H9 (cell line): ENCODE measurements at regions not wholly inside any gene's neighbourhood (a gene's known extent, or its start where the extent isn't known, plus 50 kb on each side); places are given as distances from the start of the nearest gene placed in this dataset.

Experiments used
- DNase-seq: peaks from one replicate; pipeline ENCODE4 v3.0.0-alpha.2; 2017
- H2AFZ ChIP-seq: one replicate; pipeline ENCODE4 v1.6.1; 2013; ENCODE audit warnings: mild to moderate bottlenecking, low read length, control low read depth, moderate library complexity
- H2AK5ac ChIP-seq: 2 replicates; pipeline ENCODE4 v1.6.1; 2013; ENCODE audit warnings: low read length, control low read depth, mixed read lengths; ENCODE audit not compliant: insufficient read length
- H2BK120ac ChIP-seq: one replicate; pipeline ENCODE4 v1.6.1; 2013; ENCODE audit warnings: low read depth, mild to moderate bottlenecking, low read length, control low read depth, inconsistent platforms; ENCODE audit not compliant: poor library complexity, severe bottlenecking
- H2BK12ac ChIP-seq: 2 replicates; pipeline ENCODE4 v1.6.1; 2013; ENCODE audit warnings: low read length, control low read depth, mixed read lengths, low read depth; ENCODE audit not compliant: insufficient read length
- H2BK15ac ChIP-seq: 2 replicates; pipeline ENCODE4 v1.6.1; 2013; ENCODE audit warnings: low read depth, low read length, control low read depth
- H2BK20ac ChIP-seq: one replicate; pipeline ENCODE4 v1.6.1; 2013; ENCODE audit warnings: low read depth, mild to moderate bottlenecking, low read length, control low read depth, inconsistent platforms; ENCODE audit not compliant: poor library complexity, severe bottlenecking
- H2BK5ac ChIP-seq: 2 replicates; pipeline ENCODE4 v1.6.1; 2013; ENCODE audit warnings: low read length, control low read depth, mixed read lengths; ENCODE audit not compliant: insufficient read length
- H3K14ac ChIP-seq: 2 replicates; pipeline ENCODE4 v1.6.1; 2013; ENCODE audit warnings: low read length, control low read depth; ENCODE audit not compliant: insufficient read depth
- H3K18ac ChIP-seq: 2 replicates; pipeline ENCODE4 v1.6.1; 2013; ENCODE audit warnings: low read depth, mild to moderate bottlenecking, mixed read lengths, low read length, control low read depth; ENCODE audit not compliant: insufficient read length
- H3K23ac ChIP-seq: 2 replicates; pipeline ENCODE4 v1.6.1; 2013; ENCODE audit warnings: low read length, control low read depth, mixed read lengths, low read depth; ENCODE audit not compliant: insufficient read length
- H3K23me2 ChIP-seq: 2 replicates; pipeline ENCODE4 v1.6.1; 2013; ENCODE audit warnings: low read depth, mild to moderate bottlenecking, mixed read lengths, low read length, control low read depth; ENCODE audit not compliant: insufficient read length, poor library complexity, severe bottlenecking
- H3K27ac ChIP-seq: 2 replicates; pipeline ENCODE4 v1.5.1; 2013; ENCODE audit warnings: low read length, control low read depth, mixed read lengths, low read depth; ENCODE audit not compliant: insufficient read length
- H3K27me3 ChIP-seq: 2 replicates; pipeline ENCODE4 v1.6.1; 2013; ENCODE audit warnings: low read length, control low read depth, inconsistent platforms; ENCODE audit not compliant: insufficient read depth
- H3K4ac ChIP-seq: 2 replicates; pipeline ENCODE4 v1.6.1; 2013; ENCODE audit warnings: low read depth, mild to moderate bottlenecking, control low read depth, inconsistent platforms, low read length, moderate library complexity
- H3K4me1 ChIP-seq: 2 replicates; pipeline ENCODE4 v1.6.1; 2013; ENCODE audit warnings: low read length, control low read depth, inconsistent platforms; ENCODE audit not compliant: insufficient read depth
- H3K4me2 ChIP-seq: 2 replicates; pipeline ENCODE4 v1.6.1; 2013; ENCODE audit warnings: low read length, control low read depth, mixed read lengths; ENCODE audit not compliant: insufficient read length, insufficient read depth
- H3K56ac ChIP-seq: 2 replicates; pipeline ENCODE4 v1.6.1; 2013; ENCODE audit warnings: low read depth, mild to moderate bottlenecking, mixed read lengths, low read length, control low read depth; ENCODE audit not compliant: insufficient read length
- H3K79me1 ChIP-seq: 2 replicates; pipeline ENCODE4 v1.6.1; 2013; ENCODE audit warnings: low read depth, mild to moderate bottlenecking, moderate library complexity, low read length, control low read depth, inconsistent platforms; ENCODE audit not compliant: insufficient read depth, poor library complexity, severe bottlenecking
- H3K79me2 ChIP-seq: 2 replicates; pipeline ENCODE4 v1.6.1; 2013; ENCODE audit warnings: low read length, control low read depth, inconsistent platforms; ENCODE audit not compliant: insufficient read depth
- H3K9ac ChIP-seq: 2 replicates; pipeline ENCODE4 v1.6.1; 2013; ENCODE audit warnings: low read length, control low read depth, mixed read lengths; ENCODE audit not compliant: insufficient read length; ENCODE audit errors: extremely low read depth
- H3K9me3 ChIP-seq: one replicate; pipeline ENCODE4 v1.6.1; 2013; ENCODE audit warnings: low read depth, low read length, inconsistent platforms; ENCODE audit not compliant: control insufficient read depth
- H3T11ph ChIP-seq: one replicate; pipeline ENCODE4 v1.6.1; 2013; ENCODE audit warnings: mild to moderate bottlenecking, low read length, control low read depth, inconsistent platforms
- H4K20me1 ChIP-seq: one replicate; pipeline ENCODE4 v1.6.1; 2013; ENCODE audit not compliant: control insufficient read depth, insufficient read length, insufficient read depth
- H4K5ac ChIP-seq: 2 replicates; pipeline ENCODE4 v1.6.1; 2013; ENCODE audit warnings: low read depth, mild to moderate bottlenecking, mixed read lengths, low read length, control low read depth; ENCODE audit not compliant: insufficient read length
- H4K8ac ChIP-seq: replicated peaks from 2 replicates; pipeline ENCODE4 v1.6.1; 2013; ENCODE audit warnings: low read length, control low read depth, mixed read lengths, low read depth; ENCODE audit not compliant: insufficient read length
- H4K91ac ChIP-seq: 2 replicates; pipeline ENCODE4 v1.6.1; 2013; ENCODE audit warnings: low read depth, mild to moderate bottlenecking, moderate library complexity, mixed read lengths, low read length, control low read depth; ENCODE audit not compliant: insufficient read length
- H3K27ac Mint-ChIP-seq, 3 experiments: 2 replicates in 2 of 3; 3 replicates in 1 of 3; pipeline ENCODE4 v1.8.0; 2020 to 2021; ENCODE audit warnings: mixed read lengths in 3 of 3, mild to moderate bottlenecking in 1 of 3, moderate library complexity in 1 of 3
- H3K27me3 Mint-ChIP-seq: 2 replicates; pipeline ENCODE4 v1.8.0; 2021; ENCODE audit warnings: low read depth, mild to moderate bottlenecking, moderate library complexity, mixed read lengths
- H3K36me3 Mint-ChIP-seq, 3 experiments: 2 replicates in 2 of 3; 3 replicates in 1 of 3; pipeline ENCODE4 v1.8.0; 2020 to 2021; ENCODE audit warnings: low read depth in 3 of 3, mixed read lengths in 3 of 3; ENCODE audit not compliant: insufficient read depth in 1 of 3
- H3K4me1 Mint-ChIP-seq, 2 experiments: 2 replicates each; pipeline ENCODE4 v1.8.0; 2020; ENCODE audit warnings: mixed read lengths in 2 of 2
- H3K4me3 Mint-ChIP-seq, 2 experiments: 2 replicates in 1 of 2; 3 replicates in 1 of 2; pipeline ENCODE4 v1.8.0; 2020 to 2021; ENCODE audit warnings: mild to moderate bottlenecking in 2 of 2, mixed read lengths in 2 of 2, moderate library complexity in 1 of 2
- H3K9me3 Mint-ChIP-seq, 2 experiments: 2 replicates in 1 of 2; 3 replicates in 1 of 2; pipeline ENCODE4 v1.8.0; 2020; ENCODE audit warnings: mild to moderate bottlenecking in 2 of 2, mixed read lengths in 2 of 2, moderate library complexity in 1 of 2
- CTCF ChIP-seq: fragments of 200-600 bp; sonication (generic); conservative IDR thresholded peaks from 3 replicates; pipeline ENCODE4 v1.8.0; 2021; ENCODE audit warnings: antibody characterized with exemption, mild to moderate bottlenecking
- WGBS: extraction: QIAGEN DNeasy Blood & Tissue Kit; methylation state at CpG from one replicate; pipeline ENCODE4 v1.1.7; 2013; ENCODE audit warnings: missing lambda C conversion rate, low lambda C conversion rate, mixed read lengths; ENCODE audit not compliant: insufficient read length; ENCODE audit errors: extremely low coverage; 5-methylcytosine and 5-hydroxymethylcytosine counted together

- no peak for DNase-seq
- H3K9me3 ChIP-seq: no peaks in the 10 kb centered on the region
- no peaks in the 10 kb centered on the region for H4K20me1 ChIP-seq
- no peak overlapping the region for H2BK15ac ChIP-seq
- H2BK12ac ChIP-seq: no peak overlapping the region
- H2BK20ac ChIP-seq: no peak overlapping the region
- H3K23ac ChIP-seq: no peak overlapping the region
- peaks cover 0 to 2% of the 10 kb centered on the region in 2 experiments; a peak in 2 of 5 replicates for H3K9me3 Mint-ChIP-seq
- no peak overlapping the region for H3K18ac ChIP-seq
- TF ChIP-seq CTCF: no peak
- no peak overlapping the region for H2AFZ ChIP-seq
- H4K5ac ChIP-seq: no peak overlapping the region
- no peaks in the 10 kb centered on the region; a peak in 1 of 4 replicates for H3K4me1 Mint-ChIP-seq
- no CpG with 5 or more reads among the region's 2 CpGs for WGBS
- no peak overlapping the region for H3K27ac Mint-ChIP-seq
- H3K27me3 Mint-ChIP-seq: peaks cover 13% of the 10 kb centered on the region
- no peak overlapping the region for H2BK5ac ChIP-seq
- no peak overlapping the region for H3K4me3 Mint-ChIP-seq
- no peak overlapping the region for H3K14ac ChIP-seq
- no peak overlapping the region for H3K9ac ChIP-seq
- H3K4ac ChIP-seq: no peak overlapping the region
- H3T11ph ChIP-seq: no peak overlapping the region
- H3K4me2 ChIP-seq: no peak overlapping the region
- H2BK120ac ChIP-seq: no peak overlapping the region
- H3K4me1 ChIP-seq: no peaks in the 10 kb centered on the region
- H3K79me2 ChIP-seq: no peaks in the 10 kb centered on the region
- no peaks in the 10 kb centered on the region for H3K27me3 ChIP-seq
- no peaks in the 10 kb centered on the region for H3K36me3 Mint-ChIP-seq
- H3K27ac ChIP-seq: no peak overlapping the region
- H4K91ac ChIP-seq: no peak overlapping the region
- no peaks in the 10 kb centered on the region for H3K23me2 ChIP-seq
- H3K56ac ChIP-seq: no peak overlapping the region
- no peak overlapping the region for H4K8ac ChIP-seq
- H2AK5ac ChIP-seq: no peak overlapping the region
- no peaks in the 10 kb centered on the region for H3K79me1 ChIP-seq
Observed at GRCh38 chr2:239682518-239682917, 281.7 kb upstream of the HDAC4 start.
